ENCODE measurements at regions not wholly inside any gene's neighbourhood (a gene's known extent, or its start where the extent isn't known, plus 50 kb on each side); places are given as distances from the start of the nearest gene placed in this dataset.

- Histone ChIP-seq H3K18ac (ENCODE audit: low read length) (peak overlapping the region; percentile 42), H3K4ac (ENCODE audit: low read length) (no peak overlapping the region), H3K27me3 (ENCODE audit: control insufficient read depth in 3 of 3, insufficient read depth in 3 of 3, low read depth in 1 of 3, low read length in 3 of 3) (peaks cover 0 to 3% (median 0%) of the 10 kb centered on the region in 3 experiments), H3K23ac (ENCODE audit: low read depth, low read length, poor library complexity) (no peak overlapping the region), H2AFZ (ENCODE audit: low read length) (no peak overlapping the region), H3K4me1 (ENCODE audit: control insufficient read depth in 2 of 2, insufficient read depth in 1 of 2, low read depth in 1 of 2, low read length in 2 of 2) (no peaks in the 10 kb centered on the region), H2BK15ac (ENCODE audit: low read length) (no peak overlapping the region), H3K4me2 (ENCODE audit: insufficient read depth, low read length, poor library complexity, severe bottlenecking) (no peak overlapping the region), H3K9ac (ENCODE audit: low read depth, low read length, poor library complexity) (no peak overlapping the region), H3K79me1 (ENCODE audit: low read depth, low read length) (no peaks in the 10 kb centered on the region), H3K36me3 (replicated peaks in 1 of 2; ENCODE audit: control insufficient read depth in 2 of 2, insufficient read depth in 2 of 2, low read length in 2 of 2) (no peaks in the 10 kb centered on the region), H4K8ac (ENCODE audit: low read depth, low read length) (no peak overlapping the region), H3K27ac (replicated peaks; ENCODE audit: low read length) (no peak overlapping the region), H4K91ac (ENCODE audit: low read depth, low read length, poor library complexity) (no peak overlapping the region), H2BK5ac (ENCODE audit: low read length) (no peak overlapping the region), H2AK5ac (ENCODE audit: low read depth, low read length) (no peak overlapping the region), H3K4me3 (ENCODE audit: low read length in 2 of 2) (no peak overlapping the region), H2BK12ac (ENCODE audit: low read length) (no peak overlapping the region), H3K9me3 (replicated peaks in 1 of 2; ENCODE audit: control insufficient read depth in 2 of 2, insufficient read depth in 1 of 2, low read depth in 1 of 2, low read length in 2 of 2) (peaks cover 0 to 4% of the 10 kb centered on the region in 2 donors), H3K14ac (ENCODE audit: low read length) (no peak overlapping the region), H2BK120ac (ENCODE audit: low read depth, low read length) (no peak overlapping the region)
- WGBS, 2 donors (ENCODE audit: extremely low coverage in 2 of 2, insufficient read length in 2 of 2, insufficient replicate concordance in 1 of 2), result no CpG with 5 or more reads among the region's 17 CpGs
- no peak for DNase-seq (ENCODE audit: low spot score)
Measured at GRCh38 chr10:2993636-2994035, 73.7 kb upstream of the PFKP start.

DNA sequence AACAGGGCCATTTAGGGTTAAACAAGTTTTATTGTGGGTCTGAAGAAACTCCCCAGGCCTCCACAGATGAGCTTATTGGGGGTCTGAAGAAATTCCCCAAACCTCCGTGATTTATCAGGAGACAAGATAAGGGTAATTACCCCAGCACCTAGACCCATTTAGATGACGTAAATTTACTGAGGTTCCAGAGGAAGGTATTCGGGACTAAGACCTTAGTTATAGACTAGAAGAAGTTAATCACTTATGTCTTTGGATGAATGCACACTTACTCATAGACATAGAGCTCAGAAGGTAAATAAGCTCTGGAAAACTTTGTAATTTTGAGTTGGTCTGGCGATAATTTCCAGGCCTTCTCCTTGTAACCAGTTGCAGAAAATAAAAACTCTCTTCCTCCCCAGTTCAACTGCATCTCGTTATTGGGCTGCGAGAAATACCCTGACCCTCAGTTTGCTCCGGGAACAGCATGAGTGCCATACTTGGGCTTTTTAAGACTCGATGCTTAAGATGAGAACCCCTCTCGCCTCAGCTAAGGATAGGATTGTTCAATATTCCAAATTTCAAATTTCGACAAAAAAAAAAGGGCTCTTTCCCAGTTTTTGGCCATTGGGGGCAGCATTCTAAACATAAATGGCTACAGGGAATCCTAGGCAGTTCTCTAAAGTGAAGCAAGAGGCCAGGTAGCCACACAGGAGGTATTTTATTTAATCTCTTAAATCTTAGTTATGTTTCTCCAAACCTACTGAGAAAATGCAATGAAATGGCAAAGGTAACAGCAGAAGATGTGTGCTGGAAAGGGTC, 74.7 kb upstream of the PFKP start:
- Histone ChIP-seq H2AK5ac (ENCODE audit: low read depth, low read length) (no peak overlapping the region), H3K4me3 (ENCODE audit: low read length in 2 of 2) (no peak overlapping the region), H3K9ac (ENCODE audit: low read depth, low read length, poor library complexity) (no peak overlapping the region), H2AFZ (ENCODE audit: low read length) (no peak overlapping the region), H3K23ac (ENCODE audit: low read depth, low read length, poor library complexity) (no peak overlapping the region), H3K14ac (ENCODE audit: low read length) (no peak overlapping the region), H3K27ac (replicated peaks; ENCODE audit: low read length) (no peak overlapping the region), H2BK120ac (ENCODE audit: low read depth, low read length) (no peak overlapping the region), H3K18ac (ENCODE audit: low read length) (no peak overlapping the region), H3K4me1 (ENCODE audit: control insufficient read depth in 2 of 2, insufficient read depth in 1 of 2, low read depth in 1 of 2, low read length in 2 of 2) (no peaks in the 10 kb centered on the region), H2BK5ac (ENCODE audit: low read length) (no peak overlapping the region), H3K4ac (ENCODE audit: low read length) (no peak overlapping the region), H3K9me3 (replicated peaks in 1 of 2; ENCODE audit: control insufficient read depth in 2 of 2, insufficient read depth in 1 of 2, low read depth in 1 of 2, low read length in 2 of 2) (peaks cover 0 to 4% of the 10 kb centered on the region in 2 donors), H4K91ac (ENCODE audit: low read depth, low read length, poor library complexity) (no peak overlapping the region), H4K8ac (ENCODE audit: low read depth, low read length) (no peak overlapping the region), H3K4me2 (ENCODE audit: insufficient read depth, low read length, poor library complexity, severe bottlenecking) (no peak overlapping the region), H3K79me1 (ENCODE audit: low read depth, low read length) (no peaks in the 10 kb centered on the region), H3K27me3 (ENCODE audit: control insufficient read depth in 3 of 3, insufficient read depth in 3 of 3, low read depth in 1 of 3, low read length in 3 of 3) (peaks cover 0 to 3% (median 0%) of the 10 kb centered on the region in 3 experiments), H2BK12ac (ENCODE audit: low read length) (no peak overlapping the region), H2BK15ac (ENCODE audit: low read length) (no peak overlapping the region), H3K36me3 (replicated peaks in 1 of 2; ENCODE audit: control insufficient read depth in 2 of 2, insufficient read depth in 2 of 2, low read length in 2 of 2) (no peaks in the 10 kb centered on the region)
- no CpG with 5 or more reads among the region's 10 CpGs for WGBS, 2 donors (ENCODE audit: extremely low coverage in 2 of 2, insufficient read length in 2 of 2, insufficient replicate concordance in 1 of 2)
- DNase-seq (ENCODE audit: low spot score), result no peak

DNA sequence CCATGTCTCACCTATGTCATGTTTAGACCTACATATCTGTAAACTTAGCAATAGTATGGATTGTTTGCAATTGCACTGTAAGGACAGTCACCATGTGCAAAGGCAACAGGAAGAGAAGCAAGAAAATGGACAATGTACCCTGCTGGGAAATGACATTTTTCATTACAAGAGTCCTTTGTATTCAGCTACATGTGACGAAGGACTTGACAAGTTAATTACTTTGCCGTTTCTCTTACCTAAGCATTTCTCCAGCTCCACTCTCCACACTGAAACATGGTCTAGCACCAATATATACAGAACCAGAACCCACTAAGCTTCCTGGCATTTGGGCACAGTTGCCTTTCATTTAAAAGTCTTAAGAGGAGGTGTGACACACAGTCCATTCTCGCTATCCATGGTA, 76.6 kb upstream of the PFKP start:
- no peak overlapping the region for H3K23ac ChIP-seq (ENCODE audit: low read depth, low read length, poor library complexity)
- no peak overlapping the region for H2BK15ac ChIP-seq (ENCODE audit: low read length)
- peaks cover 0 to 3% (median 0%) of the 10 kb centered on the region in 3 experiments for H3K27me3 ChIP-seq (ENCODE audit: control insufficient read depth in 3 of 3, insufficient read depth in 3 of 3, low read depth in 1 of 3, low read length in 3 of 3)
- H3K14ac ChIP-seq (ENCODE audit: low read length), result no peak overlapping the region
- no peak overlapping the region for H2AFZ ChIP-seq (ENCODE audit: low read length)
- no peak overlapping the region for H3K4ac ChIP-seq (ENCODE audit: low read length)
- H2BK12ac ChIP-seq (ENCODE audit: low read length), result no peak overlapping the region
- H2AK5ac ChIP-seq (ENCODE audit: low read depth, low read length), result no peak overlapping the region
- H3K27ac ChIP-seq (replicated peaks; ENCODE audit: low read length), result no peak overlapping the region
- no peak overlapping the region for H3K9ac ChIP-seq (ENCODE audit: low read depth, low read length, poor library complexity)
- H3K4me3 ChIP-seq (ENCODE audit: low read length in 2 of 2), result no peak overlapping the region
- no peak overlapping the region for H2BK120ac ChIP-seq (ENCODE audit: low read depth, low read length)
- peaks cover 0 to 4% of the 10 kb centered on the region in 2 donors for H3K9me3 ChIP-seq (replicated peaks in 1 of 2; ENCODE audit: control insufficient read depth in 2 of 2, insufficient read depth in 1 of 2, low read depth in 1 of 2, low read length in 2 of 2)
- H3K18ac ChIP-seq (ENCODE audit: low read length), result no peak overlapping the region
- H4K91ac ChIP-seq (ENCODE audit: low read depth, low read length, poor library complexity), result no peak overlapping the region
- no peak overlapping the region for H3K4me2 ChIP-seq (ENCODE audit: insufficient read depth, low read length, poor library complexity, severe bottlenecking)
- H2BK5ac ChIP-seq (ENCODE audit: low read length), result no peak overlapping the region
- no peaks in the 10 kb centered on the region for H3K79me1 ChIP-seq (ENCODE audit: low read depth, low read length)
- DNase-seq (ENCODE audit: low spot score), result no peak
- H3K4me1 ChIP-seq (ENCODE audit: control insufficient read depth in 2 of 2, insufficient read depth in 1 of 2, low read depth in 1 of 2, low read length in 2 of 2), result peaks cover 0 to 3% of the 10 kb centered on the region in 2 donors
- H3K36me3 ChIP-seq (replicated peaks in 1 of 2; ENCODE audit: control insufficient read depth in 2 of 2, insufficient read depth in 2 of 2, low read length in 2 of 2), result no peaks in the 10 kb centered on the region
- no CpG with 5 or more reads among the region's 3 CpGs for WGBS, 2 donors (ENCODE audit: extremely low coverage in 2 of 2, insufficient read length in 2 of 2, insufficient replicate concordance in 1 of 2)
- no peak overlapping the region for H4K8ac ChIP-seq (ENCODE audit: low read depth, low read length)

DNA sequence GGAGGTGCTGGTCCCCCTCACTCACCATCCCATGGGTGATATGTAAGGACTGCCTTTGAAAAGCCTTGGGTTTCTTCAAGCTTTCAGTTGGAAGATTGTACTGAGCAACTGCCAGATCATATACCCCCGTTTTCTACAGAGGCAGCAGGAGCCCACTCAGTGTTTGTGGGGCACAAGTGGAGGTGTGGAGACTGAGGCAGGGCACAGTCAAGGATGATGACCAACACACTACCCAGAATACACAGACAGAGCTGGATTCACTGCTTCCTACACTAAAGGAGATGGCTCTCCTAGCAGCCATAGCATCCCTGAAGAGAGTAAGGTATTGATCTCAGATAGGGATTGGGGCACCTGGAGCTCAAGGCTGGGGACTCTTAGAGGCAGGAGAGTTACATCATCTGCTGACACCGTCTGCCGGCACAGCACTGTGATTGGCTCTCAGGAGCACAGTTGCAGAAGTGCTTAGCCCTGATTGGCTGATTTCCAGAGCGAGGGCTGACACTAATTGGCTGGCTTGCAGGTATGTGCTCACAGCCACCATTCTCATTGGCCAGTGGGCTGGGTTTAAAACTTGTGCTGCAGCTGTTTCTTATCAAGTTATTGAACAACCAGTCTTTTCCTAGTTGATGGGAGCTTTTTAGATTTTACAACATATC, 77.9 kb upstream of the PFKP start:
- Histone ChIP-seq H3K23ac (ENCODE audit: low read depth, low read length, poor library complexity) (no peak overlapping the region), H2BK5ac (ENCODE audit: low read length) (no peak overlapping the region), H2BK15ac (ENCODE audit: low read length) (no peak overlapping the region), H3K4me1 (ENCODE audit: control insufficient read depth in 2 of 2, insufficient read depth in 1 of 2, low read depth in 1 of 2, low read length in 2 of 2) (peaks cover 0 to 9% of the 10 kb centered on the region in 2 donors), H3K79me1 (ENCODE audit: low read depth, low read length) (no peaks in the 10 kb centered on the region), H2AK5ac (ENCODE audit: low read depth, low read length) (no peak overlapping the region), H2BK12ac (ENCODE audit: low read length) (no peak overlapping the region), H3K4ac (ENCODE audit: low read length) (no peak overlapping the region), H2BK120ac (ENCODE audit: low read depth, low read length) (no peak overlapping the region), H3K14ac (ENCODE audit: low read length) (no peak overlapping the region), H3K4me2 (ENCODE audit: insufficient read depth, low read length, poor library complexity, severe bottlenecking) (no peak overlapping the region), H3K9ac (ENCODE audit: low read depth, low read length, poor library complexity) (no peak overlapping the region), H4K91ac (ENCODE audit: low read depth, low read length, poor library complexity) (no peak overlapping the region), H2AFZ (ENCODE audit: low read length) (no peak overlapping the region), H3K27ac (replicated peaks; ENCODE audit: low read length) (no peak overlapping the region), H3K18ac (ENCODE audit: low read length) (no peak overlapping the region), H4K8ac (ENCODE audit: low read depth, low read length) (no peak overlapping the region), H3K27me3 (ENCODE audit: control insufficient read depth in 3 of 3, insufficient read depth in 3 of 3, low read depth in 1 of 3, low read length in 3 of 3) (peaks cover 0 to under 1% (median 0%) of the 10 kb centered on the region in 3 experiments), H3K36me3 (replicated peaks in 1 of 2; ENCODE audit: control insufficient read depth in 2 of 2, insufficient read depth in 2 of 2, low read length in 2 of 2) (no peaks in the 10 kb centered on the region), H3K9me3 (replicated peaks in 1 of 2; ENCODE audit: control insufficient read depth in 2 of 2, insufficient read depth in 1 of 2, low read depth in 1 of 2, low read length in 2 of 2) (peaks cover 0 to 4% of the 10 kb centered on the region in 2 donors), H3K4me3 (ENCODE audit: low read length in 2 of 2) (no peak overlapping the region)
- DNase-seq (ENCODE audit: low spot score), result no peak
- WGBS, 2 donors (ENCODE audit: extremely low coverage in 2 of 2, insufficient read length in 2 of 2, insufficient replicate concordance in 1 of 2), result no CpG with 5 or more reads among the region's 4 CpGs
